PC-3 (cell line): ENCODE measurements at regions not wholly inside any gene's neighbourhood (a gene's known extent, or its start where the extent isn't known, plus 50 kb on each side); places are given as distances from the start of the nearest gene placed in this dataset.

ENCODE experiments used
- ATAC-seq: fragments of 200-7000 bp; cut with Tn5 transposase; 2 replicates; pipeline ENCODE4 v1.9.1; 2020; ENCODE audit warnings: mild to moderate bottlenecking, moderate library complexity
- BruUV-seq: library from RNA; stranded (reverse); fragments of 400-500 nt; replicated peaks from 2 replicates; lab custom pipeline; 2021; lab: Mats Ljungman, UMichigan
- CTCF ChIA-PET: fragments of 300-600 bp; sonication (Branson Sonifier 250); formaldehyde crosslinking; loops from one replicate; lab custom pipeline; 2022; ENCODE audit warnings: antibody characterized with exemption; lab: Charles Lee
- POLR2A ChIA-PET: fragments of 300-600 bp; sonication (Branson Sonifier 250); formaldehyde crosslinking; loops from one replicate; lab custom pipeline; 2022; ENCODE audit warnings: antibody characterized with exemption; ENCODE audit not compliant: unreplicated experiment; lab: Charles Lee
- DNase-seq: peaks from one replicate; pipeline ENCODE4 v3.0.0-alpha.2; 2015
- H2AFZ ChIP-seq: fragments of 300-600 bp; sonication (generic); 2 replicates; pipeline ENCODE4 v1.6.0; 2016; ENCODE audit warnings: antibody characterized with exemption, low read length
- H3F3A ChIP-seq: fragments of 300-600 bp; sonication (generic); one replicate; pipeline ENCODE4 v1.6.0; 2017; ENCODE audit warnings: antibody characterized with exemption, low read length, control low read depth, mild to moderate bottlenecking; ENCODE audit not compliant: unreplicated experiment
- H3K27ac ChIP-seq: fragments of 300-600 bp; sonication (generic); 2 replicates; pipeline ENCODE4 v1.5.1; 2016; ENCODE audit warnings: mild to moderate bottlenecking, low read length
- H3K27me3 ChIP-seq: fragments of 300-600 bp; sonication (generic); 2 replicates; pipeline ENCODE4 v1.6.1; 2016; ENCODE audit warnings: low read length, mixed read lengths
- H3K36me3 ChIP-seq: fragments of 300-600 bp; sonication (generic); 2 replicates; pipeline ENCODE4 v1.6.1; 2016; ENCODE audit warnings: low read depth, mixed run types, low read length, mixed read lengths
- H3K4me1 ChIP-seq: fragments of 300-600 bp; sonication (generic); 2 replicates; pipeline ENCODE4 v1.5.1; 2016; ENCODE audit warnings: low read length; ENCODE audit not compliant: insufficient read depth
- H3K4me2 ChIP-seq: fragments of 300-600 bp; sonication (generic); 2 replicates; pipeline ENCODE4 v1.6.0; 2016; ENCODE audit warnings: low read length
- H3K4me3 ChIP-seq: fragments of 300-600 bp; sonication (generic); 2 replicates; pipeline ENCODE4 v1.5.1; 2016; ENCODE audit warnings: mild to moderate bottlenecking, low read length, mixed read lengths
- H3K79me2 ChIP-seq: fragments of 300-600 bp; sonication (generic); 2 replicates; pipeline ENCODE4 v1.6.1; 2017; ENCODE audit warnings: low read length, mixed read lengths
- H3K9ac ChIP-seq: fragments of 300-600 bp; sonication (generic); 2 replicates; pipeline ENCODE4 v1.6.0; 2016; ENCODE audit warnings: mild to moderate bottlenecking, low read length
- H3K9me2 ChIP-seq: fragments of 300-600 bp; sonication (generic); replicated peaks from 2 replicates; pipeline ENCODE4 v1.6.1; 2016; ENCODE audit warnings: mixed run types, low read length, mixed read lengths
- H3K9me3 ChIP-seq: fragments of 300-600 bp; sonication (generic); 2 replicates; pipeline ENCODE4 v1.6.1; 2016; ENCODE audit warnings: low read length, mixed read lengths
- H4K20me1 ChIP-seq: fragments of 300-600 bp; sonication (generic); 2 replicates; pipeline ENCODE4 v1.6.1; 2016; ENCODE audit warnings: low read length, mixed read lengths
- EZH2 ChIP-seq: fragments of 300-600 bp; sonication (generic); IDR thresholded peaks from one replicate; pipeline ENCODE4 v1.6.1; 2017; ENCODE audit warnings: antibody characterized with exemption, mild to moderate bottlenecking, low read length; ENCODE audit not compliant: unreplicated experiment
- EZH2phosphoT487 ChIP-seq: fragments of 300-600 bp; sonication (generic); IDR thresholded peaks from 2 replicates; pipeline ENCODE4 v1.6.1; 2018; ENCODE audit warnings: mild to moderate bottlenecking, antibody characterized with exemption, low read length, borderline replicate concordance
- intact Hi-C: fragments of 100-400 bp; cut with micrococcal nuclease; formaldehyde crosslinking; loops from 2 replicates; pipeline ENCODE4 v1.9.0; 2023
- TF ChIP-seq, protein P1 (sequence below): fragments of 300-600 bp; sonication (generic); conservative IDR thresholded peaks from 2 replicates; pipeline ENCODE4 v1.5.1; 2017; ENCODE audit warnings: antibody characterized with exemption, low read depth, mild to moderate bottlenecking, low read length

DNA sequence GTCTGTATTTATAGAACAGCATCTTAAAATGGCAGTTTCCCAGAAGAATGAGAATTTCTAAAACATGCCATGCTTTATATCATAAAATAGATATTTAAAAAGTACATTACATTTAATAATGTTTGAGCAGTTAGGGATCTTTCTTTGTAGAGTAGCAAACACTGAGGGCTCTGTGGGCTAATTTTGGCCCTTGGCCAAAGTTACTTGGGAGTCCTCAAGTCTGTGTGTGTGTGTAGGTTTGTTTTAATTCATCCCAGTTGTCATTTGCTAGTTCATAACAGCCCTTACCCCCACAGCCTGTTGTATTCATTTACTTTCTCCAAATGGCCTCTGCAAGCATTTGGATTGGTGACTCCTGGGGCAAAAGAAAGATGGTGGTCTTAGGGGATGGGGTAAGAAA is 576.4 kb upstream of the SGCD start:
- ChIA-PET POLR2A (no interaction called here), CTCF (no interaction called here)
- Histone ChIP-seq H3K4me1 (no peaks in the 10 kb centered on the region), H3K9me3 (0 out of 2 replicates have a peak, but pooled peaks cover 4% of the 10 kb centered on the region), H2AFZ (no peak overlapping the region), H3K27ac (no peak overlapping the region), H3F3A (no peaks in the 10 kb centered on the region), H3K4me3 (no peak overlapping the region), H4K20me1 (no peaks in the 10 kb centered on the region), H3K9me2 (no peaks in the 10 kb centered on the region), H3K36me3 (no peaks in the 10 kb centered on the region), H3K4me2 (no peak overlapping the region), H3K9ac (no peak overlapping the region), H3K79me2 (no peaks in the 10 kb centered on the region), H3K27me3 (no peaks in the 10 kb centered on the region)
- DNase-seq (no peak), ATAC-seq (no peak)
- no peak for TF ChIP-seq EZH2phosphoT487
- no peak for TF ChIP-seq EZH2
- TF ChIP-seq, protein P1, sequence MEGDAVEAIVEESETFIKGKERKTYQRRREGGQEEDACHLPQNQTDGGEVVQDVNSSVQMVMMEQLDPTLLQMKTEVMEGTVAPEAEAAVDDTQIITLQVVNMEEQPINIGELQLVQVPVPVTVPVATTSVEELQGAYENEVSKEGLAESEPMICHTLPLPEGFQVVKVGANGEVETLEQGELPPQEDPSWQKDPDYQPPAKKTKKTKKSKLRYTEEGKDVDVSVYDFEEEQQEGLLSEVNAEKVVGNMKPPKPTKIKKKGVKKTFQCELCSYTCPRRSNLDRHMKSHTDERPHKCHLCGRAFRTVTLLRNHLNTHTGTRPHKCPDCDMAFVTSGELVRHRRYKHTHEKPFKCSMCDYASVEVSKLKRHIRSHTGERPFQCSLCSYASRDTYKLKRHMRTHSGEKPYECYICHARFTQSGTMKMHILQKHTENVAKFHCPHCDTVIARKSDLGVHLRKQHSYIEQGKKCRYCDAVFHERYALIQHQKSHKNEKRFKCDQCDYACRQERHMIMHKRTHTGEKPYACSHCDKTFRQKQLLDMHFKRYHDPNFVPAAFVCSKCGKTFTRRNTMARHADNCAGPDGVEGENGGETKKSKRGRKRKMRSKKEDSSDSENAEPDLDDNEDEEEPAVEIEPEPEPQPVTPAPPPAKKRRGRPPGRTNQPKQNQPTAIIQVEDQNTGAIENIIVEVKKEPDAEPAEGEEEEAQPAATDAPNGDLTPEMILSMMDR: no peak
- intact Hi-C loops: no loop called here
- BruUV-seq: no TSS peak

DNA sequence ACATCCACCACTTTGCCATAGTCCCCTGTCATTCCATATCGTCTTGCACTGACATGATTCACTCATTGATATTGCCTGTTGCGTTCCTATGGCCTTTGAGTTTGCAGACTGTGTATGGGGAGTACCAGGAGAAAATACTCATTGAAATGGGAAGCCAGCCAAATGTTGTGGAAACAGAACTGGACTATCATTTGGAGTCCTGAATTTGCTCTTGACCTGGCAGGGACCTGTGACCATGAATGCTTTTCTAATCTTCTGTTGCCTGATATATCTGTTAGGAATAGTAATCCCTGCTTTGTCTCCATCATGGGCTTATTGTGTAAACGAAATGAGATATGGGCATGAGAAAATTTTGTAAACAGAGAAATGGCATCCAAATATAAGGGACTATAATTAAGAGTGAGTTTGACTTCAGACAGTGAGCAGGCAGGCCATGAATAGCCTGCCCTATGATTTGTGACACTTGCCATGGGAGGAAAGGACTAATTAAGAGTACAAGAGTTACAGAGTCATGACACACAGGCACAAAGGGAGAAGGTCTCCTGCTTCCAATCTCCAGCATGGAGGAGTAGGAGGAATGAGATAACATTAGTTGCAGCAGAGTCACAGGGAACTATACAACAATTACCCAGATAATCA is 572.9 kb upstream of the SGCD start:
- ChIA-PET POLR2A (no interaction called here), CTCF (no interaction called here)
- no peak for ATAC-seq

DNA sequence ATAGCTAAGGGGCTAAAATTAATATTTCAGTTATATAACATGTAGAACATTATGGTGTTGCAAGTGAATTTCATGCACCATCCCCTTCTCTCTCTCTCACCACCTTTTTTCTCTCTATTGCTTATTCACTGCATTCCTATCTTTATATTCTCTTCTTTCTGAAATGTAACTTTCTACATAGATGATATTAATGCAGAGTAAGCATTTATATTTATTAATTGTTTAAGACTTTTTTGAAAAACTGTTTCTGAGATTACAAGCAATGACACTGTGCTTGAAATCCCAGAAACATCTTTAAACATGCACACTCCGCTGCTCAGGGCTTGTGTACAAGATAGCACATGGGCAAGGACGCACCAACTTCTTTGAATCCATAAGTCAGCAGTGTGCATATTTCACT is 567.7 kb upstream of the SGCD start:
- Histone ChIP-seq H3K4me2 (no peak overlapping the region), H3K27ac (no peak overlapping the region), H3K9ac (no peak overlapping the region), H3K27me3 (no peaks in the 10 kb centered on the region), H3K79me2 (no peaks in the 10 kb centered on the region), H3K9me2 (no peaks in the 10 kb centered on the region), H3K4me3 (no peak overlapping the region), H3K9me3 (no peaks in the 10 kb centered on the region), H3K36me3 (no peaks in the 10 kb centered on the region), H3K4me1 (no peaks in the 10 kb centered on the region), H4K20me1 (no peaks in the 10 kb centered on the region), H2AFZ (no peak overlapping the region), H3F3A (no peaks in the 10 kb centered on the region)
- ATAC-seq (no peak), DNase-seq (no peak)
- POLR2A ChIA-PET: no interaction called here
- BruUV-seq: no TSS peak
- CTCF ChIA-PET: no interaction called here
- intact Hi-C loops: no loop called here
- TF ChIP-seq EZH2phosphoT487 (no peak), EZH2 (no peak)
- TF ChIP-seq, protein P1: no peak

More for the DNA sequence above, 572.9 kb upstream of the SGCD start:
- Histone ChIP-seq H4K20me1 (no peaks in the 10 kb centered on the region), H3K9ac (no peak overlapping the region), H3K4me3 (no peak overlapping the region), H2AFZ (no peak overlapping the region), H3K4me1 (no peaks in the 10 kb centered on the region), H3K27ac (no peak overlapping the region), H3K9me3 (no peaks in the 10 kb centered on the region), H3K4me2 (no peak overlapping the region), H3F3A (no peaks in the 10 kb centered on the region), H3K36me3 (no peaks in the 10 kb centered on the region), H3K27me3 (no peaks in the 10 kb centered on the region), H3K9me2 (no peaks in the 10 kb centered on the region), H3K79me2 (no peaks in the 10 kb centered on the region)
- BruUV-seq: no TSS peak
- no peak for DNase-seq
- intact Hi-C loops: no loop called here
- TF ChIP-seq EZH2phosphoT487: no peak
- TF ChIP-seq EZH2: no peak
- TF ChIP-seq, protein P1: no peak
